ENCODE measurements at regions not wholly inside any gene's neighbourhood (a gene's known extent, or its start where the extent isn't known, plus 50 kb on each side); places are given as distances from the start of the nearest gene placed in this dataset.

- Mint-ChIP-seq H3K36me3 (ENCODE audit: low read depth) (no peaks in the 10 kb centered on the region), H3K4me1 (ENCODE audit: low read depth) (no peaks in the 10 kb centered on the region), H3K27ac (no peak overlapping the region), H3K9me3 (no peaks in the 10 kb centered on the region), H3K27me3 (no peaks in the 10 kb centered on the region), H3K4me3 (no peak overlapping the region)
- intact Hi-C loops (cut with micrococcal nuclease), result no loop called here
Observed at GRCh38 chr5:158619083-158619788, 480.5 kb downstream of the EBF1 start.

GRCh38 chr5:158618256-158618655, 481.5 kb downstream of the EBF1 start:
- Mint-ChIP-seq H3K27ac (no peak overlapping the region), H3K4me3 (no peak overlapping the region), H3K4me1 (ENCODE audit: low read depth) (no peaks in the 10 kb centered on the region), H3K9me3 (no peaks in the 10 kb centered on the region), H3K36me3 (ENCODE audit: low read depth) (no peaks in the 10 kb centered on the region), H3K27me3 (no peaks in the 10 kb centered on the region)
- intact Hi-C loops (cut with micrococcal nuclease), result no loop called here

GRCh38 chr5:158616707-158617106, 483.0 kb downstream of the EBF1 start:
- Mint-ChIP-seq H3K4me1 (ENCODE audit: low read depth) (no peaks in the 10 kb centered on the region), H3K4me3 (no peak overlapping the region), H3K27me3 (peaks cover 2% of the 10 kb centered on the region), H3K9me3 (no peaks in the 10 kb centered on the region), H3K27ac (no peak overlapping the region), H3K36me3 (ENCODE audit: low read depth) (no peaks in the 10 kb centered on the region)
- intact Hi-C loops (cut with micrococcal nuclease), result no loop called here

- Mint-ChIP-seq H3K9me3 (no peaks in the 10 kb centered on the region), H3K36me3 (ENCODE audit: low read depth) (no peaks in the 10 kb centered on the region), H3K27ac (no peak overlapping the region), H3K4me1 (ENCODE audit: low read depth) (no peaks in the 10 kb centered on the region), H3K4me3 (no peak overlapping the region), H3K27me3 (peaks cover 2% of the 10 kb centered on the region)
- intact Hi-C loops (cut with micrococcal nuclease), result no loop called here
Observed at GRCh38 chr5:158614951-158615350, 484.8 kb downstream of the EBF1 start.

- H3K4me3 Mint-ChIP-seq, result no peak overlapping the region
- H3K9me3 Mint-ChIP-seq, result no peaks in the 10 kb centered on the region
- no peak overlapping the region for H3K27ac Mint-ChIP-seq
- H3K4me1 Mint-ChIP-seq (ENCODE audit: low read depth), result peaks cover 5% of the 10 kb centered on the region
- H3K36me3 Mint-ChIP-seq (ENCODE audit: low read depth), result no peaks in the 10 kb centered on the region
- intact Hi-C loops (cut with micrococcal nuclease), result no loop called here
- H3K27me3 Mint-ChIP-seq, result peaks cover 5% of the 10 kb centered on the region
Observed at GRCh38 chr5:158611581-158611980, 488.1 kb downstream of the EBF1 start.

GRCh38 chr5:158610051-158610415, 489.7 kb downstream of the EBF1 start:
- intact Hi-C loops (cut with micrococcal nuclease), result no loop called here
- Mint-ChIP-seq H3K27me3 (peaks cover 5% of the 10 kb centered on the region), H3K9me3 (no peaks in the 10 kb centered on the region), H3K4me3 (no peak overlapping the region), H3K4me1 (ENCODE audit: low read depth) (peaks cover 15% of the 10 kb centered on the region), H3K36me3 (ENCODE audit: low read depth) (no peaks in the 10 kb centered on the region), H3K27ac (no peak overlapping the region)

- H3K4me1 Mint-ChIP-seq (ENCODE audit: low read depth), result peaks cover 15% of the 10 kb centered on the region
- intact Hi-C loops (cut with micrococcal nuclease), result no loop called here
- H3K4me3 Mint-ChIP-seq, result no peak overlapping the region
- H3K36me3 Mint-ChIP-seq (ENCODE audit: low read depth), result no peaks in the 10 kb centered on the region
- H3K9me3 Mint-ChIP-seq, result no peaks in the 10 kb centered on the region
- no peak overlapping the region for H3K27ac Mint-ChIP-seq
- peaks cover 5% of the 10 kb centered on the region for H3K27me3 Mint-ChIP-seq
Observed at GRCh38 chr5:158609333-158610050, 490.2 kb downstream of the EBF1 start.

- Mint-ChIP-seq H3K27me3 (peaks cover 3% of the 10 kb centered on the region), H3K4me3 (no peak overlapping the region), H3K27ac (peak overlapping the region; percentile 44), H3K4me1 (ENCODE audit: low read depth) (peaks cover 15% of the 10 kb centered on the region), H3K9me3 (no peaks in the 10 kb centered on the region), H3K36me3 (ENCODE audit: low read depth) (no peaks in the 10 kb centered on the region)
- intact Hi-C loops (cut with micrococcal nuclease), result no loop called here
Observed at GRCh38 chr5:158607088-158607487, 492.6 kb downstream of the EBF1 start.

- H3K4me3 Mint-ChIP-seq, result no peak overlapping the region
- intact Hi-C loops (cut with micrococcal nuclease), result no loop called here
- H3K9me3 Mint-ChIP-seq, result no peaks in the 10 kb centered on the region
- peak overlapping the region; percentile 46 for H3K27ac Mint-ChIP-seq
- H3K36me3 Mint-ChIP-seq (ENCODE audit: low read depth), result no peaks in the 10 kb centered on the region
- H3K27me3 Mint-ChIP-seq, result peaks cover 7% of the 10 kb centered on the region
- peaks cover 15% of the 10 kb centered on the region for H3K4me1 Mint-ChIP-seq (ENCODE audit: low read depth)
Observed at GRCh38 chr5:158606233-158606632, 493.5 kb downstream of the EBF1 start.

GRCh38 chr5:158602981-158603380, 496.7 kb downstream of the EBF1 start:
- H3K27me3 Mint-ChIP-seq, result peaks cover 18% of the 10 kb centered on the region
- no peaks in the 10 kb centered on the region for H3K36me3 Mint-ChIP-seq (ENCODE audit: low read depth)
- no peak overlapping the region for H3K27ac Mint-ChIP-seq
- no peaks in the 10 kb centered on the region for H3K9me3 Mint-ChIP-seq
- intact Hi-C loops (cut with micrococcal nuclease), result no loop called here
- no peak overlapping the region for H3K4me3 Mint-ChIP-seq
- H3K4me1 Mint-ChIP-seq (ENCODE audit: low read depth), result peaks cover 24% of the 10 kb centered on the region

- Mint-ChIP-seq H3K4me3 (no peak overlapping the region), H3K4me1 (ENCODE audit: low read depth) (peaks cover 20% of the 10 kb centered on the region), H3K27ac (no peak overlapping the region), H3K36me3 (ENCODE audit: low read depth) (no peaks in the 10 kb centered on the region), H3K9me3 (no peaks in the 10 kb centered on the region), H3K27me3 (peaks cover 18% of the 10 kb centered on the region)
- intact Hi-C loops (cut with micrococcal nuclease), result no loop called here
Observed at GRCh38 chr5:158601118-158601517, 498.6 kb downstream of the EBF1 start.

GRCh38 chr5:158600679-158601078, 499.0 kb downstream of the EBF1 start:
- H3K4me3 Mint-ChIP-seq, result no peak overlapping the region
- H3K27ac Mint-ChIP-seq, result no peak overlapping the region
- peaks cover 18% of the 10 kb centered on the region for H3K27me3 Mint-ChIP-seq
- intact Hi-C loops (cut with micrococcal nuclease), result no loop called here
- H3K4me1 Mint-ChIP-seq (ENCODE audit: low read depth), result peaks cover 16% of the 10 kb centered on the region
- no peaks in the 10 kb centered on the region for H3K36me3 Mint-ChIP-seq (ENCODE audit: low read depth)
- no peaks in the 10 kb centered on the region for H3K9me3 Mint-ChIP-seq

GRCh38 chr5:158599157-158599556, 500.6 kb downstream of the EBF1 start:
- Mint-ChIP-seq H3K4me1 (ENCODE audit: low read depth) (peaks cover 15% of the 10 kb centered on the region), H3K36me3 (ENCODE audit: low read depth) (no peaks in the 10 kb centered on the region)

GRCh38 chr5:158594595-158595242, 505.0 kb downstream of the EBF1 start:
- no peaks in the 10 kb centered on the region for H3K36me3 Mint-ChIP-seq (ENCODE audit: low read depth)
- no peak overlapping the region for H3K27ac Mint-ChIP-seq
- H3K4me3 Mint-ChIP-seq, result no peak overlapping the region
- no peaks in the 10 kb centered on the region for H3K9me3 Mint-ChIP-seq
- peaks cover 34% of the 10 kb centered on the region for H3K27me3 Mint-ChIP-seq
- intact Hi-C loops (cut with micrococcal nuclease), result no loop called here
- peaks cover 15% of the 10 kb centered on the region for H3K4me1 Mint-ChIP-seq (ENCODE audit: low read depth)

More at GRCh38 chr5:158599157-158599556, 500.6 kb downstream of the EBF1 start:
- no peak overlapping the region for H3K4me3 Mint-ChIP-seq
- intact Hi-C loops (cut with micrococcal nuclease), result no loop called here
- no peak overlapping the region for H3K27ac Mint-ChIP-seq
- peaks cover 20% of the 10 kb centered on the region for H3K27me3 Mint-ChIP-seq
- H3K9me3 Mint-ChIP-seq, result no peaks in the 10 kb centered on the region
